A549 (cell line): ENCODE measurements at regions not wholly inside any gene's neighbourhood (a gene's known extent, or its start where the extent isn't known, plus 50 kb on each side); places are given as distances from the start of the nearest gene placed in this dataset.

Experiments
- CEBPB ChIP-seq, 2 experiments: fragments of >200 bp in 1 of 2; sonication (Bioruptor Twin) in 1 of 2; formaldehyde crosslinking in 1 of 2; IDR thresholded peaks; 2 replicates each; pipeline ENCODE4 v1.6.1; 2012 to 2016
- CTCF ChIP-seq: fragments of >200 bp; sonication (Bioruptor Twin); formaldehyde crosslinking; IDR thresholded peaks from 3 replicates; pipeline ENCODE4 v1.5.1; 2016
- EHF ChIP-seq: fragments of 250-450 bp; sonication (Bioruptor Pico); IDR thresholded peaks from 2 replicates; pipeline ENCODE4 v1.5.0; 2020; ENCODE audit warnings: mild to moderate bottlenecking
- ELK1 ChIP-seq: fragments of 150-350 bp; IDR thresholded peaks from 2 replicates; pipeline ENCODE4 v1.6.1; 2014; ENCODE audit warnings: low read depth, mild to moderate bottlenecking, low read length
- HDAC2 ChIP-seq: fragments of 200-600 bp; sonication (generic); IDR thresholded peaks from 2 replicates; pipeline ENCODE4 v1.6.1; 2016
- HMGXB4 ChIP-seq: fragments of 250-450 bp; sonication (Bioruptor Pico); IDR thresholded peaks from 2 replicates; pipeline ENCODE4 v1.5.0; 2021; ENCODE audit warnings: mild to moderate bottlenecking, moderate library complexity, borderline replicate concordance
- MYC ChIP-seq: IDR thresholded peaks from 2 replicates; pipeline ENCODE4 v1.6.1; 2012; ENCODE audit warnings: mild to moderate bottlenecking, inconsistent platforms, low read length, improper control_type of control experiment, borderline replicate concordance
- POLR2A ChIP-seq: IDR thresholded peaks from 2 replicates; pipeline ENCODE4 v1.6.1; 2012; ENCODE audit warnings: mild to moderate bottlenecking, low read length
- RNF2 ChIP-seq: fragments of 200-600 bp; sonication (generic); IDR thresholded peaks from 2 replicates; pipeline ENCODE4 v1.6.1; 2016; ENCODE audit warnings: low read depth, mild to moderate bottlenecking, antibody characterized with exemption, moderate library complexity, borderline replicate concordance
- SREBF2 ChIP-seq: fragments of 450-650 bp; IDR thresholded peaks from 2 replicates; pipeline ENCODE4 v1.6.1; 2014; ENCODE audit warnings: mild to moderate bottlenecking, moderate library complexity

- TF ChIP-seq ELK1 (no peak), SREBF2 (no peak), HMGXB4 (CRISPR knock-in tag) (no peak), POLR2A (no peak), RNF2 (no peak), CTCF (no peak), EHF (no peak), CEBPB (IDR thresholded peaks at IDR 0.05) (no peak), MYC (no peak), HDAC2 (no peak)
These were observed 129.6 kb upstream of the COPS8 start for GRCh38 chr2:236956031-236956618.
